ENCODE measurements at regions not wholly inside any gene's neighbourhood (a gene's known extent, or its start where the extent isn't known, plus 50 kb on each side); places are given as distances from the start of the nearest gene placed in this dataset.
"Not testable (repeated sequence)": the region's sequence is repeated elsewhere in the genome, so short reads cannot be mapped to it uniquely, and the experiment has no call there.

- no peak for DNase-seq
Observed at GRCh38 chr4:38280323-38280706, 320.1 kb downstream of the PTTG2 start.

- DNase-seq = no peak
Observed at GRCh38 chr4:38281371-38282071, 321.3 kb downstream of the PTTG2 start.

- DNase-seq = no peak
Observed at GRCh38 chr4:38283724-38284123, 323.5 kb downstream of the PTTG2 start.

GRCh38 chr4:38284294-38285030, 324.3 kb downstream of the PTTG2 start:
- DNase-seq = no peak

GRCh38 chr4:38287101-38287851, 327.1 kb downstream of the PTTG2 start:
- no peak for DNase-seq

- no peak for DNase-seq
Observed at GRCh38 chr4:38289553-38289952, 329.4 kb downstream of the PTTG2 start.

GRCh38 chr4:38290366-38290765, 330.2 kb downstream of the PTTG2 start:
- no peak for DNase-seq

- no peak for DNase-seq
Observed at GRCh38 chr4:38290914-38291313, 330.7 kb downstream of the PTTG2 start.

GRCh38 chr4:38292529-38292928, 332.3 kb downstream of the PTTG2 start:
- DNase-seq = no peak

- no peak for DNase-seq
Observed at GRCh38 chr4:38294238-38294637, 334.0 kb downstream of the PTTG2 start.

- no peak for DNase-seq
Observed at GRCh38 chr4:38297061-38297460, 336.9 kb downstream of the PTTG2 start.

- no peak for DNase-seq
Observed at GRCh38 chr4:38298868-38299713, 338.9 kb downstream of the PTTG2 start.

- no peak for DNase-seq
Observed at GRCh38 chr4:38302910-38303309, 342.7 kb downstream of the PTTG2 start.

GRCh38 chr4:38304460-38304859, 344.3 kb downstream of the PTTG2 start:
- DNase-seq = not testable (repeated sequence)

- peak; percentile 94 for DNase-seq
Observed at GRCh38 chr4:38306482-38307071, 346.4 kb downstream of the PTTG2 start.

- DNase-seq = peak; percentile 73
Observed at GRCh38 chr4:38308728-38309311, 348.6 kb downstream of the PTTG2 start.

GRCh38 chr4:38309471-38309870, 349.3 kb downstream of the PTTG2 start:
- DNase-seq = peak; percentile 21

GRCh38 chr4:38310446-38311043, 350.3 kb downstream of the PTTG2 start:
- peak; percentile 97 for DNase-seq

- DNase-seq = no peak
Observed at GRCh38 chr4:38311495-38312126, 351.4 kb downstream of the PTTG2 start.

- no peak for DNase-seq
Observed at GRCh38 chr4:38313175-38313574, 350.8 kb upstream of the KLF3 start.

- DNase-seq = no peak
Observed at GRCh38 chr4:38313999-38314561, 349.9 kb upstream of the KLF3 start.

Data from activated CD4-positive, alpha-beta T cell treated with anti-CD3 and anti-CD28 coated beads, Interleukin-10, Interleukin-2, amounts not matched to agents 100 ng/mL and 50 ng/mL, durations not matched to agents 16 hours and 8 hours (primary cell).